ENCODE measurements at regions not wholly inside any gene's neighbourhood (a gene's known extent, or its start where the extent isn't known, plus 50 kb on each side); places are given as distances from the start of the nearest gene placed in this dataset.
A peak's percentile ranks its signal among the peaks of the same experiment; 100 is the strongest.

DNA sequence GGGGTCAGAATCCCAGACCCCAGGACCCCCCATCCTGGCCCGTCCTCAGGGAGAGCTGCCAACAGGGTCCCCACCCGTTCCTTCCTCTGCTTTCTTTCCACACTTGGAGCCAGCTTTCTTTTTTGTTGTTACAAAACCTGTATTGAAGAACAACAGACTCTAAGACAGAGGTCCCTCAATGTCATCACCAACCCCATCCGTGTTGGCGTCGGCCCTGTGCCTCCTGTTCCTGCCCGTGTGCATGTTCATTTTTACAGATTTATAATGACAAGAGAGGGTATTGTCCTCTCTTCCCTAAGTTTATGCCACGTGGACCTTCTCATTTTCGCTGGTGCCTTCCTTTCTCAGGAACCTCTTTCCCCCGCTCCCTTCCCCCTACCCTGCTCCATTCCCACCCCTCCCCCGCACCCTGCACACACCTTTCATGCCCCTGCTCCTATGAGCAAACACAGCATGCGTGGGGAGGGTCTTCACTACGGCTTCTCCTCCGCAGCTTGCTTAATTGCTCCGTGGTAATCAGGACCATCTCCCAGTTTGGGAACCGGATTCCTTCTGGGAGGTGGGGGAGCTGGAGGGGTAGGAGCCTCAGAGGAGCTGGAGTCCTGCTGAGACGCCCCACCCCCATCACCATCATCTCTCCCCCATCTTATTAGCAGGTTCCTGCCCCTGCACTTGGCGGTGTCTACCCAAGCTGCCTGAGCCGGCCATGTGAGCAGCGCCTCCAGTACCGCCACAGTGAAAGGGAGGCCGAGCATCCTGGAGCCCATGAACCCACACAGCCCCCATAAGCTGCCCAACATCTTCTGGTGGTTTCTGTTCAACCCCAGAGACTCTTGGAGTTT is 88.0 kb upstream of the INSIG1 start:
- Histone ChIP-seq H3K9ac (ENCODE audit: low read length in 2 of 2) (no peak overlapping the region), H3K27me3 (ENCODE audit: control insufficient read depth in 1 of 2, insufficient read depth in 2 of 2, low read length in 2 of 2) (peaks cover 15 to 27% of the 10 kb centered on the region in 2 donors), H3K36me3 (ENCODE audit: control insufficient read depth in 2 of 2, insufficient read depth in 2 of 2, low read length in 2 of 2) (no peaks in the 10 kb centered on the region), H3K4me3 (ENCODE audit: low read length in 2 of 2) (no peak overlapping the region), H3K27ac (ENCODE audit: low read length) (peak overlapping the region; percentile 18), H3K9me3 (ENCODE audit: control insufficient read depth in 2 of 2, low read length in 2 of 2) (no peaks in the 10 kb centered on the region), H3K4me1 (ENCODE audit: control insufficient read depth, insufficient read depth, low read length) (peaks cover 11% of the 10 kb centered on the region)

DNA sequence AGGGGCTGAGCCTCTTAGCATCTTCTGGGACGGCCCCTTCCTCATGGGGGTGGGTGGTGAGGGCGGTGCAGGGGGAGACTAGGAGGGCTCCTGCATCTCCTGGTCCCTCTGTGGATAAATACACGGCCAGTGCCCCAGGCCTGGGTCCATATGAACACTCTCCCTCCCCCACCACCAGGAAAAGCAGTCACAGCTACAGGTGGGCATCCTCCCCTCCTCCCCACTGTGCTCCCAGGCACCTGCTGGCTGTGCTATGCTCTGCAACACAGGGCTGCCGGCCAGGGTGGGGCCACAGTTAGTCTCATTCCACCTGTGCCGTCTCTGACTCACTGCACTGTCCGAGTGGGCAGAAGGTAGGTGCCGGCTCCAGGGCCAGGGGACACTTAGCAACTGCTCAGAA is 87.3 kb upstream of the INSIG1 start:
- Histone ChIP-seq H3K9me3 (ENCODE audit: control insufficient read depth in 2 of 2, low read length in 2 of 2) (no peaks in the 10 kb centered on the region), H3K27me3 (ENCODE audit: control insufficient read depth in 1 of 2, insufficient read depth in 2 of 2, low read length in 2 of 2) (peaks cover 17 to 30% of the 10 kb centered on the region in 2 donors), H3K4me3 (ENCODE audit: low read length in 2 of 2) (no peak overlapping the region), H3K4me1 (ENCODE audit: control insufficient read depth, insufficient read depth, low read length) (peaks cover 5% of the 10 kb centered on the region), H3K9ac (ENCODE audit: low read length in 2 of 2) (no peak overlapping the region), H3K27ac (ENCODE audit: low read length) (no peak overlapping the region), H3K36me3 (ENCODE audit: control insufficient read depth in 2 of 2, insufficient read depth in 2 of 2, low read length in 2 of 2) (no peaks in the 10 kb centered on the region)

DNA sequence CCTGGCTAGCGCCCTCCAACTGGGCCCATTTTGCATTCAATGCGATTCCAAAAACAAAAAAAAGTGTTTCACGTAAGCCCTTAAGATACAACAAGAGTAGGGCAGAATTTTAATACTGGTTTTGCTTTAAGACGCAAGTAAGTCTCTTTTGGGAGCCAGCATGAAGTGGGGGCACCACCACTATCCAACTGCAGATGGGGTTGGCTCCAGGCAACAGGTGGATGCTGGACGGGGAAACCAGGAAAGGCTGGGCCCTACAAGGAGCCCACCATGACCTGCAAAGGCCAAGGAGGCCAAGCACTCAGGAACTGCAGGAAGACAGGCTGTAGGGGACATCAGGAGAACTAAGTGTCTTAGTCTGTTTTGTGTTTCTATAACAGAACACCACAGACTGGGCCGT is 86.5 kb upstream of the INSIG1 start:
- peaks cover 4% of the 10 kb centered on the region for H3K4me1 ChIP-seq (ENCODE audit: control insufficient read depth, insufficient read depth, low read length)
- no peaks in the 10 kb centered on the region for H3K9me3 ChIP-seq (ENCODE audit: control insufficient read depth in 2 of 2, low read length in 2 of 2)
- no peaks in the 10 kb centered on the region for H3K36me3 ChIP-seq (ENCODE audit: control insufficient read depth in 2 of 2, insufficient read depth in 2 of 2, low read length in 2 of 2)
- H3K27me3 ChIP-seq (ENCODE audit: control insufficient read depth in 1 of 2, insufficient read depth in 2 of 2, low read length in 2 of 2), result peaks cover 17 to 25% of the 10 kb centered on the region in 2 donors
- no peak overlapping the region for H3K27ac ChIP-seq (ENCODE audit: low read length)
- no peak overlapping the region for H3K9ac ChIP-seq (ENCODE audit: low read length in 2 of 2)
- H3K4me3 ChIP-seq (ENCODE audit: low read length in 2 of 2), result no peak overlapping the region

DNA sequence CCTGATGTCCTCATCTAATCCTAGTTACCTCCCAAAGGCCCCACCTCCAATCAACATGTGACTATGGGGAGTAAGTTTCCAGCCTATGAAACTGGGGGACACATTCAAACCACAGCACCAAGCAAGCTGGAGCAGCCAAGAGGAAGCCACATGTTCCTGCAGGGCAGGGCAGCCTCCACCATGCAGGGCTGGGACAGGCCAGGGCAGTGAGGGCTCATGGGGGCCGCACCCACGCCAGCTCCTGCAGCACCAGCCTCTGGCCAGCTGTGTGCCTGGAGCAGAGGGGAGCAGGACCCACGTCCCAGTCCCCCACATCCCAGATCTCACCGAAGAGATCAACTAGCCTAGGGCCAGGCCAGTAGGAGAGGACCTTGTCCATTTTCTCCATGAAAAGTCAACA is 85.9 kb upstream of the INSIG1 start:
- peaks cover 16 to 22% of the 10 kb centered on the region in 2 donors for H3K27me3 ChIP-seq (ENCODE audit: control insufficient read depth in 1 of 2, insufficient read depth in 2 of 2, low read length in 2 of 2)
- no peak overlapping the region for H3K9ac ChIP-seq (ENCODE audit: low read length in 2 of 2)
- no peaks in the 10 kb centered on the region for H3K36me3 ChIP-seq (ENCODE audit: control insufficient read depth in 2 of 2, insufficient read depth in 2 of 2, low read length in 2 of 2)
- H3K4me1 ChIP-seq (ENCODE audit: control insufficient read depth, insufficient read depth, low read length), result peaks cover 4% of the 10 kb centered on the region
- H3K9me3 ChIP-seq (ENCODE audit: control insufficient read depth in 2 of 2, low read length in 2 of 2), result no peaks in the 10 kb centered on the region
- H3K27ac ChIP-seq (ENCODE audit: low read length), result no peak overlapping the region
- no peak overlapping the region for H3K4me3 ChIP-seq (ENCODE audit: low read length in 2 of 2)

DNA sequence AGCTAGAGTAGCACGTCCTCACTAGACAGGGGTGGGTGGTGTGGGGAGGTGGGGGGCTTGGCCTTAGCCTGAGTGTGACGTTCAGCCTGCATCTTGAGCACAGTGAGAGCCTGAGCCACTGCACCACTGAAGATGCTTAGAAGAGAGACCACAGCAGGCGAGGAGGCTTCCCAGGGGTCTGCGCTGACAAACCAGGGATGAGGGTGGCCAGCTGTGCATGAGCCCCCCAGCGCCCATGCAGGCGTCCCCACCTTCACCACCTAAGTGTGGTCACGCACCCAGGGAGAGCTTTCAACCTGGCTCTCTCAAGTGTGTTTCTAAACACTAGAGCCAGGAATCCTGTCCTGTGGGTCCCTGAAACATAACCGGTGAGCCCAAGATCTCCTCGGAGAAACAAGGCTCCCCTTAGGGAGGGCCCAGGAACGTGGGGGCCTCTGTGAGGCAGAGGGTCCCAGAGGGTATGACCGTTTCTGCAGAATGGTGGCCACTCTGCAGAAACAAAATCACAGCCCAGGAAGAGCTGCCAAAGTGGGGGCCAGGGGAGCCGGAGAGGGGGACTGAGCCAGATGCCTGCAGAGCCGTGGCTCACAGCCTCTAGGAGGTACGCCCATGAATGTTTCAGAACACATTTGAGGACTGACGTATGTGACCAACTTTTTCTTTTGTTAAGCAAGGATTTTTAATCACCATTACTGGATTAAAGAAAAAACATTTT is 85.2 kb upstream of the INSIG1 start:
- no peaks in the 10 kb centered on the region for H3K9me3 ChIP-seq (ENCODE audit: control insufficient read depth in 2 of 2, low read length in 2 of 2)
- H3K9ac ChIP-seq (ENCODE audit: low read length in 2 of 2), result no peak overlapping the region
- H3K27me3 ChIP-seq (ENCODE audit: control insufficient read depth in 1 of 2, insufficient read depth in 2 of 2, low read length in 2 of 2), result peaks cover 19 to 22% of the 10 kb centered on the region in 2 donors
- no peaks in the 10 kb centered on the region for H3K36me3 ChIP-seq (ENCODE audit: control insufficient read depth in 2 of 2, insufficient read depth in 2 of 2, low read length in 2 of 2)
- H3K4me1 ChIP-seq (ENCODE audit: control insufficient read depth, insufficient read depth, low read length), result peaks cover 4% of the 10 kb centered on the region
- no peak overlapping the region for H3K27ac ChIP-seq (ENCODE audit: low read length)
- no peak overlapping the region for H3K4me3 ChIP-seq (ENCODE audit: low read length in 2 of 2)

DNA sequence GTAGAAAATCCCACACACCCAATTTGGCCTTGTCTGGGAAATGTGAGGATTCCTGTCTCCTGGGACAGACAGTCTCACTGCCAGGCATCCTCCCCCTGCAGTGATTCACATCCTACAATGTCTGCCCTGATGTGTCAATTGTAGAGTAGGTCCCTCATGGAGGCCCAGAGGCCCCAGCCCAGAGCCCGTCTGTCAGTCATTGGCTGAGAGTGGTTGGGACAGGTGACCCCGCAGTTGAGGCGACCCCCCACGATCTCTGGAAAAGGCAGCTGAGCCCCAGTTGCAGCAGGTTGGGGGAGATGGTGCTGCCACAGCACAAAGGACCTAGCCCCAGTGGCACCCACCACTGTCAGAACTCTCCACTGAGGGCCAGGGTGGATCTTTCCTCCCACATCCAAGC is 84.3 kb upstream of the INSIG1 start:
- Histone ChIP-seq H3K36me3 (ENCODE audit: control insufficient read depth in 2 of 2, insufficient read depth in 2 of 2, low read length in 2 of 2) (no peaks in the 10 kb centered on the region), H3K4me1 (ENCODE audit: control insufficient read depth, insufficient read depth, low read length) (peaks cover 4% of the 10 kb centered on the region), H3K27ac (ENCODE audit: low read length) (no peak overlapping the region), H3K4me3 (ENCODE audit: low read length in 2 of 2) (no peak overlapping the region), H3K9me3 (ENCODE audit: control insufficient read depth in 2 of 2, low read length in 2 of 2) (no peaks in the 10 kb centered on the region), H3K9ac (ENCODE audit: low read length in 2 of 2) (no peak overlapping the region), H3K27me3 (ENCODE audit: control insufficient read depth in 1 of 2, insufficient read depth in 2 of 2, low read length in 2 of 2) (peaks cover 21 to 22% of the 10 kb centered on the region in 2 donors)

DNA sequence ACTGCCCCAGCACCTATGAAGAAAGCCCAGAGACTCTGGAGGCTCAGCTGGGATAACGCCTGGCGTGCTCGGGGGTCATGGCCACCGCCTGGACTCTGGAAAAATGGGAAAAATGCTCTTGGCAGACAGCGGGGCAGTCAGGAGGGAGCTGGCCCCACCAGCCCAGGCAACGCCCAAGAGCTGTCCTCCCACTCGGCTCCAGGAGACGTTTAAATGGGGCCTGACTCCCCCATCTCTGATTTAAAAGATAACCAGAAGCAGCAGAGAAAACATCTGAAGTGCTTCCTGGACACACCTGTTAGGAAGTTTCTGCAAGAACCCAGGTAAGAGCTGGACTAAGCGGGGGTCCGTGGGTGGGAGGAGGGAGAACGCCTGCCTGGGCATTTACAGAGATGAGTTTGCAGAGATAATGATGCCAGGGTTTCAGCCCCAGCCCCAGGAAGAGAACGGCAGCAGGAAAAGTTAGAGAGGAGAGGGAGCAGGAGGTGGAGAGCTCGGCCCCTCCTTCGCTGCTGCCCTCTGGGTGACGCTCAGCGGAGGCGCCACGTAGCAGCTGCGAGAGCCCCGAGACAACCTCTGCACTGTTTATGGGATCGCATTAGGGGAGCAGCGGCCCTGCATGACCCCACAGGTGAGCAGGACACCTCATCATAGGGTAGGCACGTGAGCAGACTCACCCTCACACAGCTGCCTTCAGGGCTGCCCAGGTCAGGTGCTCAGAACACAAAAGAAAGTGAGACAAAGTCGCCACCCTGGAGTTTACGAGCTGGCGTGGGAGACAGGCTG is 83.5 kb upstream of the INSIG1 start:
- Histone ChIP-seq H3K9me3 (ENCODE audit: control insufficient read depth in 2 of 2, low read length in 2 of 2) (no peaks in the 10 kb centered on the region), H3K4me3 (ENCODE audit: low read length in 2 of 2) (peak overlapping the region; percentile 31 to 59), H3K36me3 (ENCODE audit: control insufficient read depth in 2 of 2, insufficient read depth in 2 of 2, low read length in 2 of 2) (no peaks in the 10 kb centered on the region), H3K27ac (ENCODE audit: low read length) (no peak overlapping the region), H3K27me3 (ENCODE audit: control insufficient read depth in 1 of 2, insufficient read depth in 2 of 2, low read length in 2 of 2) (peaks cover 22% of the 10 kb centered on the region in 2 donors), H3K4me1 (ENCODE audit: control insufficient read depth, insufficient read depth, low read length) (peaks cover 4% of the 10 kb centered on the region), H3K9ac (ENCODE audit: low read length in 2 of 2) (no peak overlapping the region)

DNA sequence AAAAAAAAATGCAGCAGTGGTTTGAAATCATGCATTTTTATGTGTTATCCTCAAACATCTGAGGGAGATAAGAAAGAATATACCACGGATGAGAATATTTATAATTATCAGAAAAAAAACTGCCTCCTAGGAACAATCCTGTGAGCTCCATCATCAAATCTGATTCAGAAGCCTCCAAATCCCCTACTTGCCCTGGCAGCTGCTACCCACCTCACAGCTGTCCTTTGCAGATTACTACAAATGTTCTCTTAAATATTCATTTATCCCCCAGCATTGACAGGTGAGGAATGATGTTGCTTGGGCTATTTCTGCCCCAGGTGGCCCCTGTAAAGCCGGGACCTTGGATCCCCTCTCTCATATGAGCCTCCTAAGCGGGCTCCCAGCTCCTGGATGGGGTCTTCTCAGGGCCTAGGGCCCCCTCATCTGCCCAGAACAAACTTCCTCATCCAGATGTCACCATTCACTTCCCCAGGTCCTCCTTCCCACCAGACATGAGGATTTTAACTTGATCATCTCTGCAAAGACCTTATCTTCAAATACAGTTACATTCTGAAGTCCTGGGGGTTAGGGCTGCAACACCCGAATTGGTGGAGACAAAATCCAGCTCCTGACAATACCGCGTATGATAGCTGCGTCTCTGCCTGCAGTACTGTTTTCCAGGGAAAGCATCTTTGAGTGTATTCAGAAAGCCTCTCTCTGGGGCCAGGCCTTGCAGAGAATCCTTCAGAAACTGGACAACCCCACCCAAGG is 81.9 kb upstream of the INSIG1 start:
- Histone ChIP-seq H3K9ac (ENCODE audit: low read length in 2 of 2) (no peak overlapping the region), H3K4me3 (ENCODE audit: low read length in 2 of 2) (no peak overlapping the region), H3K27ac (ENCODE audit: low read length) (no peak overlapping the region), H3K36me3 (ENCODE audit: control insufficient read depth in 2 of 2, insufficient read depth in 2 of 2, low read length in 2 of 2) (no peaks in the 10 kb centered on the region), H3K4me1 (ENCODE audit: control insufficient read depth, insufficient read depth, low read length) (peaks cover 4% of the 10 kb centered on the region), H3K9me3 (ENCODE audit: control insufficient read depth in 2 of 2, low read length in 2 of 2) (no peaks in the 10 kb centered on the region), H3K27me3 (ENCODE audit: control insufficient read depth in 1 of 2, insufficient read depth in 2 of 2, low read length in 2 of 2) (peaks cover 18 to 22% of the 10 kb centered on the region in 2 donors)

DNA sequence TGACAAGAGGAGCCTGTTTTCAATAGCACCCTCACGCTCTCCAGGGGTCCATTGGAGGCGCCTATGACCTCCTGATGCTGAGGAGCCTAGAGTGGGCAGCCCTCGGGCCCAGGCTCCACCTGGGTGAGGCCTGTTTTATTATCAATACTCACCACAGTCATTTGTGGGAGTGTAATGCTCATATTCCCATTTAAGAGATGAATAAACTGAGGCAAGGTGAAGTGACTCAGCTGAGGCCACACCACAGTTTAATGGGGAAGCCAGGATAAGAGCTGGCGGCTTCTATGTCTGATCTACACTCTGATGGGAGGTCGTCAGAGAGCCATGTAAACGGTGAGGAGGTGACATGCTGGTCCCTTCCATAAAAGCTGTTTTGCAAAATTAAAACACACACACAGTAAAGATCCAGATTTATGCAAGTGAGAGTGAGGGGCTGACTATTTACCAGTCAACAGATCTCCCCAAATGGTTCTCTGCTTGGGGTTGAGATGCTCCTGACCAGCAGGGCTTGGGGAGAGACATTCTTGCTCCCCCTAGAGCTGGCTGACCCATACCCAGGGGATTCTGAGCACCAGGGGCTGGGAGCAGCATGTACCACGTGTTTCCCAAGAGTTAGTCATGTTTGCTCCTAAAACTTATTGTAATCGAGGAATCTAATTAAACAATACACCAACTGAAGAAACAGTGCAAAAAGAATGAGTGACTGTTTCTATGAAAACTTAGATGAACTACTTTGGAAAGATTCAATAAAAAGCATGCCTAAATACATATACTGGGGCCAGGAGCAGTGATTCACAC is 81.0 kb upstream of the INSIG1 start:
- Histone ChIP-seq H3K27me3 (ENCODE audit: control insufficient read depth in 1 of 2, insufficient read depth in 2 of 2, low read length in 2 of 2) (peaks cover 15 to 23% of the 10 kb centered on the region in 2 donors), H3K9ac (ENCODE audit: low read length in 2 of 2) (no peak overlapping the region), H3K9me3 (ENCODE audit: control insufficient read depth in 2 of 2, low read length in 2 of 2) (no peaks in the 10 kb centered on the region), H3K27ac (ENCODE audit: low read length) (no peak overlapping the region), H3K4me3 (ENCODE audit: low read length in 2 of 2) (no peak overlapping the region), H3K36me3 (ENCODE audit: control insufficient read depth in 2 of 2, insufficient read depth in 2 of 2, low read length in 2 of 2) (no peaks in the 10 kb centered on the region), H3K4me1 (ENCODE audit: control insufficient read depth, insufficient read depth, low read length) (peaks cover 4% of the 10 kb centered on the region)

Measured in stomach smooth muscle (tissue), 2 donors.